ENCODE measurements at regions not wholly inside any gene's neighbourhood (a gene's known extent, or its start where the extent isn't known, plus 50 kb on each side); places are given as distances from the start of the nearest gene placed in this dataset.

DNA sequence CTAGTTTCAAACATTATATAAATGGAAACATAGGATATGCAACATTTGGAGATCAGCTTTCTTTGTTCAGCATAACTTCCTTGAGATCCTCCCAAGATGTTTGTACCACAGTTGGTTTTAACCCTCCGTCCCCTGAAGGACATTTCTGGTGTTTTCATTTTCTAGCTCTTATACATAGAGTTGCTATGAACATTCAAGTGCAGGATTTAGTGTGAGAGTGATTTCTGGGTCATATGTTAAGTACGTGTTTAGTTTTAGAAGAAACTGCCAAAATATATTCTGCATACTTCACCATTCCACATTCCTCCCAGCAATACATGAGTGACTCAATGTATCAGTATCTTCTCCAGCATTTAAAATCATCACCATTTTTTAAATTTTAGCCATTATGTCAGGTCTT is 588.7 kb upstream of the PFKP start:
- Histone ChIP-seq H3K27me3 (no peaks in the 10 kb centered on the region), H3K4me3 (no peak overlapping the region), H3K4me1 (no peaks in the 10 kb centered on the region), H3K36me3 (no peaks in the 10 kb centered on the region), H3K9me3 (no peaks in the 10 kb centered on the region), H3K27ac (no peak overlapping the region)
- intact Hi-C loops (cut with DNase I) = no loop called here
- no peak for DNase-seq (ENCODE audit: extremely low spot score in 2 of 2)
- TF ChIP-seq POLR2A (IDR thresholded peaks at IDR 0.05) = no peak

DNA sequence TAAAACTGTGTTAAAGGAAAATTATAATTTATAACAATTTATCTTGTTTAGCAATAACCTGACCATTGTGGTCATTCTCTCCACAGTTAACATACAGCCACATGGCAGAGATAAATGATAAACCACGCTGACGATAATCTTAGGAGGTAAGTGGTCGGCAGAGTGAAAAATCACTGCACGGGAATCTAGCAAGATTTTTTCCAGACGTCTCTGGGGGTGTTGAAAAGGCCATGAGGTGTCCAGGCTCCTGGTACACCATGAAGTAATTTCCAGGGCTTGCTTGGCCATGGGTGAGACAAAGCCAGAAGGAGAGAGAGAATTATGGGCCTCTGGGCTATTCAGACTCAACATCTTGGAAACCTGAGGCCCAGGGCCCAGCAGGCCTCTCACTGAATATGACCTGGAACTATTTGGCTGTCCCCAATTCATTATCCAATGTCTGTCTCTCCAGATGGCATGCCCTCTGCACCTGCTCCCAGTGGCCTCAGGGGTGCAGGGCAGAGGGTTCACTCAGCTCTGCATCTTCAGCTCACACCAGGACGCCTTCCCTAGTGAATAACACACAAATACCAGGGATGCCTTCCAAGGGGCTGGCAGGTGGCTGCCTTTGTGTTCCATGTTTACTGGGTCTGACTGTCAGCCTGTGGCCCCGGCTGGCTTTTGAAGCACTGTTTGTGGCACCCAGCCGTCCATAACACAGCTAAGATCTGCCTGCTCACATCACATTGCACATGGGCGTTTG is 590.4 kb upstream of the PFKP start:
- TF ChIP-seq POLR2AphosphoS5 (IDR thresholded peaks at IDR 0.05; ENCODE audit: insufficient read depth in 1 of 2, low read depth in 1 of 2) (no peak), POLR2A (IDR thresholded peaks at IDR 0.05) (no peak)
- TF ChIP-seq, protein P1, sequence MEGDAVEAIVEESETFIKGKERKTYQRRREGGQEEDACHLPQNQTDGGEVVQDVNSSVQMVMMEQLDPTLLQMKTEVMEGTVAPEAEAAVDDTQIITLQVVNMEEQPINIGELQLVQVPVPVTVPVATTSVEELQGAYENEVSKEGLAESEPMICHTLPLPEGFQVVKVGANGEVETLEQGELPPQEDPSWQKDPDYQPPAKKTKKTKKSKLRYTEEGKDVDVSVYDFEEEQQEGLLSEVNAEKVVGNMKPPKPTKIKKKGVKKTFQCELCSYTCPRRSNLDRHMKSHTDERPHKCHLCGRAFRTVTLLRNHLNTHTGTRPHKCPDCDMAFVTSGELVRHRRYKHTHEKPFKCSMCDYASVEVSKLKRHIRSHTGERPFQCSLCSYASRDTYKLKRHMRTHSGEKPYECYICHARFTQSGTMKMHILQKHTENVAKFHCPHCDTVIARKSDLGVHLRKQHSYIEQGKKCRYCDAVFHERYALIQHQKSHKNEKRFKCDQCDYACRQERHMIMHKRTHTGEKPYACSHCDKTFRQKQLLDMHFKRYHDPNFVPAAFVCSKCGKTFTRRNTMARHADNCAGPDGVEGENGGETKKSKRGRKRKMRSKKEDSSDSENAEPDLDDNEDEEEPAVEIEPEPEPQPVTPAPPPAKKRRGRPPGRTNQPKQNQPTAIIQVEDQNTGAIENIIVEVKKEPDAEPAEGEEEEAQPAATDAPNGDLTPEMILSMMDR (IDR thresholded peaks at IDR 0.05) = no peak
- DNase-seq (ENCODE audit: extremely low spot score in 2 of 2) = no peak
- Histone ChIP-seq H3K9me3 (no peaks in the 10 kb centered on the region), H3K27me3 (no peaks in the 10 kb centered on the region), H3K4me3 (no peak overlapping the region), H3K27ac (no peak overlapping the region), H3K4me1 (no peaks in the 10 kb centered on the region), H3K36me3 (no peaks in the 10 kb centered on the region)
- intact Hi-C loops (cut with DNase I) = no loop called here

DNA sequence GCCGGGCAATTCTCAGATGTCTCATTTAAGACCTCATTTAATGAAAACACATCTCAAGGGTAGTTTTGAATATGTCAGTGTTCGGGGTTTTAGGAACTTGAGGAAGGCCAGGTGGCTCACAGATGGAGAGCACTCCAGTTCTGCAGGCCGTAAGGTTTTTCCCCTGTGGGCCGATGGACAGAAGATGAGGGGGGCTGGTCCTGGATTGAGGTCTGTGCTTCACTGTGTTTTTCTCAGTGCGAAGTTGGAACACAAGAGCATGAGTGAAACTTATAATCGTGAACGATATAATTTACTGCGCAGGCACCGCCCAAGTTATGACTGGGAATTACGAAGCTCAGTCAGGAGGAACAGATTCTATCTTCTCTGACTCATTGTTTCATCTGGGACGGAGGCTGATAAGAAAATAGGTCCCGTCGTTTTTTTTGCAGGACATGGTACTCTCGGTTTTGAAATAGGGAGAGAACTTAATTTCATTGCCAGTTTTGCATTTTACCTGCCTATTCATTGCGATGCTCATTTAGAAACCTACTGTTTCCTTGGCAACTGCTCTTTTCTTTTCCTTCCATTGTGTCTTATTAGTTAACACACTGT is 591.0 kb upstream of the PFKP start:
- DNase-seq (ENCODE audit: extremely low spot score in 2 of 2) = no peak
- TF ChIP-seq, protein P1 (IDR thresholded peaks at IDR 0.05) = no peak
- TF ChIP-seq POLR2AphosphoS5 (IDR thresholded peaks at IDR 0.05; ENCODE audit: insufficient read depth in 1 of 2, low read depth in 1 of 2) = no peak
- TF ChIP-seq POLR2A (IDR thresholded peaks at IDR 0.05) = no peak
- no peak overlapping the region for H3K4me3 ChIP-seq
- H3K9me3 ChIP-seq = no peaks in the 10 kb centered on the region
- no peaks in the 10 kb centered on the region for H3K4me1 ChIP-seq
- no peaks in the 10 kb centered on the region for H3K36me3 ChIP-seq
- intact Hi-C loops (cut with DNase I) = no loop called here
- no peak overlapping the region for H3K27ac ChIP-seq
- H3K27me3 ChIP-seq = no peaks in the 10 kb centered on the region

DNA sequence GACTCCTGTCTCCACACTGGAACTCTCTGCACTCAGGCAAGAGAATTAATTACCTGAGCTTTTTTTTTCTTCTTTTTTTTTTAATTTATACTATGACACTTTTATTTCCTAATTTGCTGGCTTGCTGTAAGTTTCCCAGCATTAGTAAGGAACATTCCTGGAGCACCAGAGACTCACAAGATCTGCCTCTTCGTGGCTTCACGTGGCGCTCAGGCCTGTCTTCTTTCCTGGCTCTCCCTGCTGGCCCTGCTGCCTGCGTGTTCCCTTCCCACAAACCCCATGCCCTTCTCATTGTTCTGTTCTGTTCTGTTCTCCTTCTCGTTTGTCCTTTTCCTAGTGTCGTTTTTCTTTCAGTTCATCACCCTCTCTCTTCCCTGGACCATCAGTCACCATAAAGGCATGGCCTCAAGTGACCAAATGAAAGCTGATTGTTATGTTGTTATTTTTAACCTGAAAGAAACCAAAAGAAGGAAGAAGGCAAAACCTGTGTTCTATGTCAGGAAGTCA is 591.6 kb upstream of the PFKP start:
- Histone ChIP-seq H3K27me3 (no peaks in the 10 kb centered on the region), H3K9me3 (no peaks in the 10 kb centered on the region), H3K27ac (no peak overlapping the region), H3K4me3 (no peak overlapping the region), H3K4me1 (no peaks in the 10 kb centered on the region), H3K36me3 (no peaks in the 10 kb centered on the region)
- TF ChIP-seq, protein P1 (IDR thresholded peaks at IDR 0.05) = no peak
- TF ChIP-seq POLR2A (IDR thresholded peaks at IDR 0.05) (no peak), POLR2AphosphoS5 (IDR thresholded peaks at IDR 0.05; ENCODE audit: insufficient read depth in 1 of 2, low read depth in 1 of 2) (no peak)
- intact Hi-C loops (cut with DNase I) = no loop called here
- DNase-seq (ENCODE audit: extremely low spot score in 2 of 2) = no peak

DNA sequence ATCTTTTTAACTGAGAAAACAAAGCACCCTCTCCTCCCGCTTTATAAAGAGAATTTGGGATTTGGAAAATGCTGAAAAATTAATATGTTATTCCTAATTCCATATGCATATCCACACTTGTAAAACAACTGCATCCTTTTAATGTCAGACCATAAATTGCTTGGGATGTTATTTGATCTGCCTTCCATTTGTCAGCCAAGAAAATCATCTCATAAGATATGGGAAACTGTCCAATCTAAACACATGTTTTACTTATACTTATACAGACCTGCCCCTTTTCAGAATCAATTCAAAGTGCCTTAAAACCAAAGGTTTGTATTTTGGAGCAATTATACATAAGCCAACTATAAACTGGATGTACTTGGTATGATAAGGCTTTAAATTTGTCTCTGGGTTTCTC is 595.5 kb upstream of the PFKP start:
- DNase-seq (ENCODE audit: extremely low spot score in 2 of 2) = no peak
- Histone ChIP-seq H3K4me3 (no peak overlapping the region), H3K9me3 (no peaks in the 10 kb centered on the region), H3K36me3 (no peaks in the 10 kb centered on the region), H3K4me1 (no peaks in the 10 kb centered on the region), H3K27me3 (no peaks in the 10 kb centered on the region), H3K27ac (no peak overlapping the region)
- no peak for TF ChIP-seq POLR2AphosphoS5 (IDR thresholded peaks at IDR 0.05; ENCODE audit: insufficient read depth in 1 of 2, low read depth in 1 of 2)
- TF ChIP-seq, protein P1 (IDR thresholded peaks at IDR 0.05) = no peak
- no peak for TF ChIP-seq POLR2A (IDR thresholded peaks at IDR 0.05)
- intact Hi-C loops (cut with DNase I) = no loop called here
